GM19324 (cell line): ENCODE measurements at regions not wholly inside any gene's neighbourhood (a gene's known extent, or its start where the extent isn't known, plus 50 kb on each side); places are given as distances from the start of the nearest gene placed in this dataset.
"Not testable (repeated sequence)": the region's sequence is repeated elsewhere in the genome, so short reads cannot be mapped to it uniquely, and the experiment has no call there.

Experiments
- ATAC-seq: cut with Tn5 transposase; IDR thresholded peaks from one replicate; pipeline ENCODE4 v1.9.1; 2021; ENCODE audit warnings: mild to moderate bottlenecking, moderate library complexity; ENCODE audit not compliant: unreplicated experiment, low FRiP score

DNA sequence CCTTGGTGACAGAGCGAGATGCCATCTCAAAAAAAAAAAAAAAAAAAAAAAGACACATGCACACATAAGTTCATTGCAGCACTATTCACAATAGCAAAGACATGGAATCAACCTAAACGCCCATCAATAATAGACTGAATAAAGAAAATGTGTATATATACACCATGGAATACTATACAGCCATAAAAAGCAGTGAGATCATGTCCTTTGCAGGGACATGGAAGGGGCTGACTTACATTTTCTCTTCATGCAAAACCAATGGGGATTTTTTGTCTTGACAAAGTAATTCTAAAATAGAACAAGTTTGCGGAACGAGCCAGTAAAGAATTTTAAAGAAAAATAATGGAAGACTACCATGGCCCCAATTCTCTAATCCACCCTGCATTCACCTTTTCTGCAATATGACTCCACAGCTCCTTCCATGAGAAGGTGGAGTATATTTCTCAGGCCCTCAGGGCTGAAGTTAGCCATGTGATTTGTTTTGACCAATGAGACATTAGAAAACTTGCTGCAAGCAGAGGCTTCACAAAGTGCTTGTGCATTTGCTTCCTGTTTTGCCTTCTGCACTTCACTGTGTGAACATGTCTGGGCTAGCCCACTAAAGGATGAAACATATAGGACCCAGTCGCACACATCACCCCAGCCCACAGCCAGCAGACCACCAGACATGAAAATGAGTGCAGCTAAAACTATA lies 78.8 kb upstream of the NR5A2 start:
- ATAC-seq: no peak

DNA sequence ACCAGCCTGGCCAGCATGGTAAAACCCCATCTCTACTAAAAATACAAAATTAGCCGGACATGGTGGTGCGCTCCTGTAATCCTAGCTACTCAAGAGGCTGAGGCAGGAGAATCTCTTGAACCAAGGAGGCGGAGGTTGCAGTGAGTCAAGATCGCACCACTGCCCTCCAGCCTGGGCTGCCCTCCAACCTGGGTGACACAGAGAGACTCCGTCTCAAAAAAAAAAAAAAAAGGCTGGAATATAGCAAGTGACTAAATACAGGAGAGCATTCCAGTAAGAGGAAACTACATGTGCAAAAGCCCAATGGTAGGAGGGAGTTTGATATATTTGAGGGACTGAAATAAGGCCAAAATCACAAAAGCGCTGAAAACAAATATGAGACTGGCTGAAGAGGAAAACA lies 76.5 kb upstream of the NR5A2 start:
- ATAC-seq: not testable (repeated sequence)

DNA sequence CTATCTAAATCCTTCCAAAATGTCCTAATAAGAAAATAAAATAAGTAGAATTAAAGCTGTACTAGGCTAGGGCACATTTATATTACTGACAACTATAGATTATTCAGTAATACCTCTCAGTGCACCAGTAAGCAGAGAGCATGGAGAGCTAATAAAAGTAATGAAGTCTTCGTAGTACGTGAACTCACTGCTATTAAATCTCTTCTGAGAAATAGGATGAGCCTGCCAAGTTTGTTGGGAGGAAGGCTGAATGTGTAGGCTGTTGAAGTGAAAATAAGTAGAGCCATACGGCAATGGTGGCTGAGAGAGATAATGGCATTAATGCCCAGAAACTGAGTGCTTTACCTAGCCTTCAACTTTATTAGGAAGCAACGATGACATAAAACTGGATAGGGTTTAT lies 73.9 kb upstream of the NR5A2 start:
- ATAC-seq: no peak

DNA sequence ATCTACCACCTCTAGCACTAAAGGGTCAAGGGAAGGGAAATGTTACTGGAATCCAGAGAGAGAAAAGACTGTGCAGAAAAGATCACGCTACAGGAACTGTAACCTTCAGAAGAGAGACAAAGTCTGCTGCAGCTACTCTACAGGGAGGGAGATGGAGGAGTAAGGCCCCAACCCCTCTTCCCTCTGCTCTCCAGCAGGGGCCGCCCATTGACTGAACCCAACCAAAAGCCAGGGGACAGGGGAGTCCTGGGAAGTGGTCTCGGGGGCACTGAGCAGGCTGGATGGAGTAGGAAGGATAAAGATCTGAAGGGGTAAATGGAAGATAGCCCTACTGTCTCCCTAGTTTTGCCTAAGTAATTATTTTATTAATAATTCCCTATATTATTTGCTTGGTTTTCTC lies 72.8 kb upstream of the NR5A2 start:
- no peak for ATAC-seq

DNA sequence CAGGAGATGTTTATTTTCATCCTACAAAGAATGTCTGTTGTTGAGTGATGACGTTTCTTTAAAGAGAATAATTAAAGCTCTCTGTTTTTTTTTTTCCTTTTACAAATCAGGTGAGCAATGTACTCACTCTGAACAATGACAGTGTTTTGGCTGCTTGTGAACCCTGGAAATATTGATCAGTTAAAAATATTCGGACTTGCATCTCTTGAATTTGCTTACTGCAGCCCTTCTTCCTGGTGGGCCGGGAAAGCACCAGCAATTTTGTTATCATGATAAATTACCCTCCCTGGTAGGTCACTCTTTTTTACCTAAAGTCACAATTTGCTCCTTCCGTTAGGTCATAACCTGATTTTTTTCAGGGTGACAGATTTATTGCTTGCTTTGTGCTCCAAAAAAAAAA lies 72.3 kb upstream of the NR5A2 start:
- no peak for ATAC-seq

DNA sequence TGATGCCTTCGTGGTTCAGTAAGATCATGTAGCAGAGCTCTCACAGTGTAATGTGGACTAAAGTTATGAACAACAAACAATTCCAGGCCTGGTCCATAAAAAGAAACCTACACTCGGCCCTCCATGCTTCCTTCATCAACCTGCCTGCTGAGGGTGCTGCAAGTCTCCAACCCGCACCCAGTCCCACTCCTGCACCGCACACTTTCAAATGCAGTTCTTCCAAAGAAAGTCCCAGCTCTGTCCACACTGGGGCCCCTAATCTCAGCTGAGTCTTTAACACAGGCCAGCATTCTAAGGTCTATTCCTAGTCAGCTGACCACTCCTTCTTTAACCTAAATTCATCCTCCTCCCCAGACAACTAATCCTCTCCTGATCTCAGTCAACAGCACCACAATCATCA lies 71.5 kb upstream of the NR5A2 start:
- ATAC-seq: no peak

DNA sequence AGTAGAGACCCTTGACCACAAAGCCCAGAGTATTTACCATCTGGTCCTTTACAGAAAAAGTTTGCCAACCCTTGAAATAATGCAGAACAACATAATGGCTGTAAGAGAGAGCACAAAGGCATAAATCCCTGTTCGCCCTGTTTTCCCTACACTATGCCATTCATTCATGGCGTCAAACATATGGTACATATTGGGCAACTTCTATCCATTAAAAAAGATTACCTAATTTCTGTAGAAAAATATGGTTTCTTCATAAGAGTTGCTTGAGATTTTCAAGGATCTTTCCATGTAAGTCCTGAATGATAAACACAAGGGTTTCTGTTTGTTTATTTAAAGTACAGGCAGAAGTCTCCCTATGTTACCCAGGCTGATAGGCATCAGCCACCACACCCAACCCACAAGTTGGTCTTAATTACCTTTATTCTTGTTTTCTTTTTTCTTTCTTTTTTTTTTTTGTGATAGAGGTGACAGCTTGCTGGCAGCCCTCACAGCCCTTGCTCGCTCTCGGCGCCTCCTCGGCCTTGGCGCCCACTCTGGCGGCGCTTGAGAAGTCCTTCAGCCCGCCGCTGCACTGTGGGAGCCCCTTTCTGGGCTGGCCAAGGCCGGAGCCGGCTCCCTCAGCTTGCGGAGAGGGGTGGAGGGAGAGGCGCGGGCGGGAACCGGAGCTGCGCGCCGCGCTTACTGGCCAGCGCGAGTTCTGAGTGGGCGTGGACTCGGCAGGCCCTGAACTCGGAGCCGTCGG lies 68.3 kb upstream of the NR5A2 start:
- no peak for ATAC-seq

- no peak for ATAC-seq
Observed at GRCh38 chr1:199959775-199960110, 67.8 kb upstream of the NR5A2 start.

GRCh38 chr1:199970125-199970524 lies 57.4 kb upstream of the NR5A2 start:
- ATAC-seq: no peak

GRCh38 chr1:199976496-199977144 lies 50.9 kb upstream of the NR5A2 start:
- ATAC-seq: no peak
